HFF-Myc (cell line): ENCODE measurements at regions not wholly inside any gene's neighbourhood (a gene's known extent, or its start where the extent isn't known, plus 50 kb on each side); places are given as distances from the start of the nearest gene placed in this dataset.

Source experiments
- DNase-seq: peaks from one replicate; pipeline ENCODE4 v3.0.0-alpha.2; 2011; ENCODE audit warnings: low read depth; ENCODE audit errors: extremely low read depth
- H3K4me3 ChIP-seq: replicated peaks from 2 replicates; pipeline ENCODE4 v1.5.1; 2011; ENCODE audit warnings: low read depth, mild to moderate bottlenecking, control low read depth, low read length
- TF ChIP-seq, protein P1 (sequence below): IDR thresholded peaks from 2 replicates; pipeline ENCODE4 v1.5.1; 2012; ENCODE audit warnings: mild to moderate bottlenecking, low read depth, low read length, control low read depth; ENCODE audit errors: missing control alignments

- no peak for DNase-seq
- TF ChIP-seq, protein P1, sequence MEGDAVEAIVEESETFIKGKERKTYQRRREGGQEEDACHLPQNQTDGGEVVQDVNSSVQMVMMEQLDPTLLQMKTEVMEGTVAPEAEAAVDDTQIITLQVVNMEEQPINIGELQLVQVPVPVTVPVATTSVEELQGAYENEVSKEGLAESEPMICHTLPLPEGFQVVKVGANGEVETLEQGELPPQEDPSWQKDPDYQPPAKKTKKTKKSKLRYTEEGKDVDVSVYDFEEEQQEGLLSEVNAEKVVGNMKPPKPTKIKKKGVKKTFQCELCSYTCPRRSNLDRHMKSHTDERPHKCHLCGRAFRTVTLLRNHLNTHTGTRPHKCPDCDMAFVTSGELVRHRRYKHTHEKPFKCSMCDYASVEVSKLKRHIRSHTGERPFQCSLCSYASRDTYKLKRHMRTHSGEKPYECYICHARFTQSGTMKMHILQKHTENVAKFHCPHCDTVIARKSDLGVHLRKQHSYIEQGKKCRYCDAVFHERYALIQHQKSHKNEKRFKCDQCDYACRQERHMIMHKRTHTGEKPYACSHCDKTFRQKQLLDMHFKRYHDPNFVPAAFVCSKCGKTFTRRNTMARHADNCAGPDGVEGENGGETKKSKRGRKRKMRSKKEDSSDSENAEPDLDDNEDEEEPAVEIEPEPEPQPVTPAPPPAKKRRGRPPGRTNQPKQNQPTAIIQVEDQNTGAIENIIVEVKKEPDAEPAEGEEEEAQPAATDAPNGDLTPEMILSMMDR, result no peak
- H3K4me3 ChIP-seq, result no peak overlapping the region
Observed at GRCh38 chr13:65154661-65155447, 2075.3 kb downstream of the PCDH9 start.

- no peak for DNase-seq
- no peak overlapping the region for H3K4me3 ChIP-seq
- TF ChIP-seq, protein P1, result no peak
Observed at GRCh38 chr13:65149687-65150086, 2080.4 kb downstream of the PCDH9 start.

GRCh38 chr13:65143920-65144319 lies 2086.2 kb downstream of the PCDH9 start:
- TF ChIP-seq, protein P1, result no peak
- DNase-seq, result no peak
- no peak overlapping the region for H3K4me3 ChIP-seq

DNA sequence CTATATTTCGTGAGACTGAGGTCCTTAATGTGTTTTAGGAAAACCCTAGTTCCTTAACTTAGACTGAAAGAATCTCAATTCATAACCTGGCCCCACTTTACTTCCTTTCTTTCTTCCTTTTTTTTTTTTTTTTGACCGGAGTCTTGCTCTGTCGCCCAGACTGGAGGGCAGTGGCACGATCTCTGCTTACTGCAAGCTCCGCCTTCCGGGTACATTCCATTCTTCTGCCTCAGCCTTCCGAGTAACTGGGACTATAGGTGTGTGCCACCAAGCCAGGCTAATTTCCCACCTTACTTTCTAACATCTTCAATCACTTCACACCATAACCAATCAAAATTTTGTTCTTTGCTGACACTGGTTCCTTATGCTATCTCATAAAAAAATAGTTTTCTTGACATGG lies 2097.0 kb downstream of the PCDH9 start:
- no peak overlapping the region for H3K4me3 ChIP-seq
- TF ChIP-seq, protein P1, result no peak
- DNase-seq, result no peak

DNA sequence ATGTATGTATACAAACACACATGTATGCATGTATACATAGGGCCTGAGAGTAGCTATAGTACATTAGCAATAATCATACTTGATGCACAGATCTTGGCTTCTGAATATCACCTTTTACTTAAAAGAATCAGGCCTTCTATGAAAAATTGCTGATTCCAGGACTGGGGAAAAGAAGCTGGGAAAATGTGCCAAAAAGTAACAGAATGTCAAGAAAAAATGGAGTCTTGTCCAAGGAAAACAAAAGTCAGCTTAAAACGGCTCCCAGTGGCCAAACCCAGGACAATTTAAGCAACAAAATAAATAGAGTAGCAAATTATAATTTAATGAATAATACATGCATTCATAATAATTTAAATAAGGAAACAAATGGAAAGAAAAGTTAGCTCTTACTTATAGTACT lies 2104.9 kb downstream of the PCDH9 start:
- H3K4me3 ChIP-seq, result no peak overlapping the region
- DNase-seq, result no peak
- TF ChIP-seq, protein P1, result no peak

DNA sequence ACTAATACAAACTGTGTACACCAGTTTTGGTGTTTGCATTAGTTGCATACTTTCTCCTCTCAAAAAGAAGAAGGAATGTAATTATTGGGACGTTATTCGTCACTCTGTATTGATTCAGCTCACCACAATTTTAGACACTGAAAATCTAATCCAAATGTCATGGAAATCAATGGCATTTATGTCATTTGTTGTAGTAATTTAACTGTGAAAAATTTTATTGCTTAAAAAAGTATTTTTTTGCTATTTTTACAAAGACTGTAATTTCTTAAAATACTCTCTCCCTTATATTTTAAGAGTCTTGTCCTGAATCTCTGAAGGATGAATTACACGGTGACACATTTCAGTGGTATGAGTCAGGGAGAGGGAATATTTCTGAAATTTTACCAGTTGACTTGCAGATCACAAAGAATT lies 2117.6 kb downstream of the PCDH9 start:
- TF ChIP-seq, protein P1, result no peak
- DNase-seq, result no peak

GRCh38 chr13:65112123-65112522 lies 2118.0 kb downstream of the PCDH9 start:
- no peak overlapping the region for H3K4me3 ChIP-seq
- TF ChIP-seq, protein P1, result no peak
- DNase-seq, result no peak

More for the DNA sequence above, 2117.6 kb downstream of the PCDH9 start:
- no peak overlapping the region for H3K4me3 ChIP-seq
